ENCODE measurements at regions not wholly inside any gene's neighbourhood (a gene's known extent, or its start where the extent isn't known, plus 50 kb on each side); places are given as distances from the start of the nearest gene placed in this dataset.
"Not testable (repeated sequence)": the region's sequence is repeated elsewhere in the genome, so short reads cannot be mapped to it uniquely, and the experiment has no call there.

GRCh38 chr9:107779731-107780130 is 290.2 kb upstream of the KLF4 start:
- Histone ChIP-seq H3K27me3 (ENCODE audit: control insufficient read depth in 2 of 2, insufficient read depth in 2 of 2, low read length in 2 of 2) (no peaks in the 10 kb centered on the region), H3K27ac (ENCODE audit: low read depth in 1 of 2, low read length in 2 of 2) (peak overlapping the region in 1 of 2 donors; percentile 63), H3K9me3 (replicated peaks in 1 of 2; ENCODE audit: control insufficient read depth in 1 of 2, insufficient read depth in 1 of 2, low read length in 2 of 2) (no peaks in the 10 kb centered on the region), H3K79me2 (ENCODE audit: insufficient read depth, low read length) (no peaks in the 10 kb centered on the region), H3K9ac (ENCODE audit: insufficient read depth, low read length, poor library complexity, severe bottlenecking) (no peak overlapping the region), H3K36me3 (replicated peaks in 1 of 2; ENCODE audit: control insufficient read depth in 1 of 2, insufficient read depth in 2 of 2, low read length in 2 of 2) (no peaks in the 10 kb centered on the region), H3K4me3 (replicated peaks in 1 of 3; ENCODE audit: low read depth in 2 of 3, low read length in 3 of 3) (no peak overlapping the region), H3K4me1 (ENCODE audit: control insufficient read depth in 1 of 2, insufficient read depth in 2 of 2, low read length in 2 of 2) (peaks cover 48 to 55% of the 10 kb centered on the region in 2 donors), H3K4me2 (replicated peaks; ENCODE audit: extremely low read depth, low read length, poor library complexity, severe bottlenecking) (no peak overlapping the region), H2AFZ (ENCODE audit: insufficient read depth, low read depth, low read length, poor library complexity, severe bottlenecking) (no peak overlapping the region), H4K20me1 (ENCODE audit: insufficient read depth, low read length) (no peaks in the 10 kb centered on the region)
- intact Hi-C loops (cut with micrococcal nuclease) = no loop called here
- H3K36me3 Mint-ChIP-seq = peaks cover 0 to 2% of the 10 kb centered on the region in 2 donors
- peaks cover 0 to 1% (median 0%) of the 10 kb centered on the region in 3 donors for H3K27me3 Mint-ChIP-seq (ENCODE audit: low read depth in 3 of 3)
- H3K4me1 Mint-ChIP-seq = peaks cover 47% of the 10 kb centered on the region
- no peak for TF ChIP-seq CTCF (IDR thresholded peaks at IDR 0.05)
- H3K9me3 Mint-ChIP-seq = peaks cover 0 to 3% (median 0%) of the 10 kb centered on the region in 7 donors
- H3K4me3 Mint-ChIP-seq = no peak overlapping the region
- peak in 1 of 3 donors; percentile 40 for DNase-seq
- WGBS (ENCODE audit: insufficient coverage) = 8% methylated on average over 1 of the region's 3 CpGs
- peak overlapping the region; percentile 53 to 88 (median 78) for H3K27ac Mint-ChIP-seq

DNA sequence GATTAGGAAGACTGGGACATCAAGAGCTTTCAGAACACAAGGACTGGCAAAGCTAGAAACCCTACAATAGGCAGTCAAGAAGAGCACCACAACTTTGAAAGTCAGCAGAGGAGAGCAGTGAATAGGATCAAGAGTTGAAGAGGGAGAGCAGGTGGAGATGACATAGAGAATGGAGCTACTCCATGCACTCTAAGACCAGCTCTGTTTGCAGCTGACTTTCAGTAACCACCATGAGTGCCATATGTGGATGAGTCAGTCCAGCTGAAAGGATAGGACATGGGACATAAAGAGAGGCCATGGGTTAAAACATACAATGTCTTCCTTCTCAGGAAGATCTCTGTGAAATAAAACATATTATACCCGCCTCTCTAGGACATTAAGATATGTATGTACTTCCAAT is 289.1 kb upstream of the KLF4 start:
- no peak overlapping the region for H3K4me3 ChIP-seq (replicated peaks in 1 of 3; ENCODE audit: low read depth in 2 of 3, low read length in 3 of 3)
- H3K27ac Mint-ChIP-seq = peak overlapping the region in 2 of 7 donors; percentile 11 to 48
- H3K79me2 ChIP-seq (ENCODE audit: insufficient read depth, low read length) = no peaks in the 10 kb centered on the region
- H3K9me3 Mint-ChIP-seq = peaks cover 0 to 7% (median 4%) of the 10 kb centered on the region in 7 donors
- H3K9me3 ChIP-seq (replicated peaks in 1 of 2; ENCODE audit: control insufficient read depth in 1 of 2, insufficient read depth in 1 of 2, low read length in 2 of 2) = no peaks in the 10 kb centered on the region
- H3K27me3 Mint-ChIP-seq (ENCODE audit: low read depth in 3 of 3) = peaks cover 0 to 1% (median 0%) of the 10 kb centered on the region in 3 donors
- peaks cover 47 to 54% of the 10 kb centered on the region in 2 donors for H3K4me1 ChIP-seq (ENCODE audit: control insufficient read depth in 1 of 2, insufficient read depth in 2 of 2, low read length in 2 of 2)
- H3K4me2 ChIP-seq (replicated peaks; ENCODE audit: extremely low read depth, low read length, poor library complexity, severe bottlenecking) = no peak overlapping the region
- H3K36me3 Mint-ChIP-seq = peaks cover 0 to 3% of the 10 kb centered on the region in 2 donors
- no peak for TF ChIP-seq CTCF (IDR thresholded peaks at IDR 0.05)
- H4K20me1 ChIP-seq (ENCODE audit: insufficient read depth, low read length) = no peaks in the 10 kb centered on the region
- H3K36me3 ChIP-seq (replicated peaks in 1 of 2; ENCODE audit: control insufficient read depth in 1 of 2, insufficient read depth in 2 of 2, low read length in 2 of 2) = no peaks in the 10 kb centered on the region
- peaks cover 46% of the 10 kb centered on the region for H3K4me1 Mint-ChIP-seq
- WGBS (ENCODE audit: insufficient coverage) = no CpG with 5 or more reads among the region's 1 CpG
- intact Hi-C loops (cut with micrococcal nuclease) = no loop called here
- no peak for DNase-seq
- no peak overlapping the region for H2AFZ ChIP-seq (ENCODE audit: insufficient read depth, low read depth, low read length, poor library complexity, severe bottlenecking)
- H3K4me3 Mint-ChIP-seq = no peak overlapping the region
- H3K27ac ChIP-seq (ENCODE audit: low read depth in 1 of 2, low read length in 2 of 2) = no peak overlapping the region
- no peak overlapping the region for H3K9ac ChIP-seq (ENCODE audit: insufficient read depth, low read length, poor library complexity, severe bottlenecking)
- H3K27me3 ChIP-seq (ENCODE audit: control insufficient read depth in 2 of 2, insufficient read depth in 2 of 2, low read length in 2 of 2) = no peaks in the 10 kb centered on the region

DNA sequence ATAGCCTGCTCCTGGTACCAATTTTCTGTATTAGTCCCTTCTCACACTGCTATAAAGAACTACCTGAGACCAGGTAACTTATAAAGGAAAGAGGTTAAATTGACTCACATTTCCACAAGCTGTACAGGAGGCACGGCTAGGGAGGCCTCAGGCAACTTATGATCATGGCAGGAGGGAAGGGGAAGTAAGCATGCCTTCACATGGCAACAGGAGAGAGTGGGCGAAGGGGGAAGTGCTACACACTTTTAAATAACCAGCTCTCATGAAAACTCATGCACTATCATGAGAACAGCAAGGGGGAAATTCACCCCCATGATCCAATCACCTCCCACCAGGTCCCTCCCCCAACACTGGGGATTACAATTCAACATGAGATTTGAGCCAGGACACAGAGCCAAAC is 284.5 kb upstream of the KLF4 start:
- Histone ChIP-seq H3K27ac (ENCODE audit: low read depth in 1 of 2, low read length in 2 of 2) (peak overlapping the region in 1 of 2 donors; percentile 53), H3K4me1 (ENCODE audit: control insufficient read depth in 1 of 2, insufficient read depth in 2 of 2, low read length in 2 of 2) (peaks cover 9 to 11% of the 10 kb centered on the region in 2 donors), H3K9me3 (replicated peaks in 1 of 2; ENCODE audit: control insufficient read depth in 1 of 2, insufficient read depth in 1 of 2, low read length in 2 of 2) (peaks cover 9 to 13% of the 10 kb centered on the region in 2 donors)
- H3K27me3 ChIP-seq (ENCODE audit: control insufficient read depth in 2 of 2, insufficient read depth in 2 of 2, low read length in 2 of 2); H3K4me3 Mint-ChIP-seq; H3K4me3 ChIP-seq (replicated peaks in 1 of 3; ENCODE audit: low read depth in 2 of 3, low read length in 3 of 3); H4K20me1 ChIP-seq (ENCODE audit: insufficient read depth, low read length); H3K4me2 ChIP-seq (replicated peaks; ENCODE audit: extremely low read depth, low read length, poor library complexity, severe bottlenecking); H3K36me3 ChIP-seq (replicated peaks in 1 of 2; ENCODE audit: control insufficient read depth in 1 of 2, insufficient read depth in 2 of 2, low read length in 2 of 2); H3K9ac ChIP-seq (ENCODE audit: insufficient read depth, low read length, poor library complexity, severe bottlenecking); intact Hi-C loops (cut with micrococcal nuclease); H3K27me3 Mint-ChIP-seq (ENCODE audit: low read depth in 3 of 3); H3K79me2 ChIP-seq (ENCODE audit: insufficient read depth, low read length); H2AFZ ChIP-seq (ENCODE audit: insufficient read depth, low read depth, low read length, poor library complexity, severe bottlenecking): not testable (repeated sequence)
- Mint-ChIP-seq H3K36me3 (peaks cover 3 to 14% of the 10 kb centered on the region in 2 donors), H3K9me3 (peaks cover 11 to 24% (median 17%) of the 10 kb centered on the region in 7 donors), H3K4me1 (peaks cover 12% of the 10 kb centered on the region), H3K27ac (peak overlapping the region; percentile 23 to 88 (median 77))
- DNase-seq = peak; percentile 63 to 77 (median 76)
- no CpG with 5 or more reads among the region's 2 CpGs for WGBS (ENCODE audit: insufficient coverage)

Measured in CD14-positive monocyte (primary cell).